ENCODE measurements at regions not wholly inside any gene's neighbourhood (a gene's known extent, or its start where the extent isn't known, plus 50 kb on each side); places are given as distances from the start of the nearest gene placed in this dataset.
A peak's percentile ranks its signal among the peaks of the same experiment; 100 is the strongest.

GRCh38 chr4:102416765-102417164 lies 71.5 kb upstream of the SLC39A8 start:
- no peaks in the 10 kb centered on the region for H3K36me3 ChIP-seq (ENCODE audit: insufficient read depth, low read length)
- no peaks in the 10 kb centered on the region for H3K9me3 ChIP-seq (ENCODE audit: low read depth, low read length)
- no peak for TF ChIP-seq FOXP2 (optimal IDR thresholded peaks at IDR 0.05; ENCODE audit: control extremely low read depth, extremely low read length, insufficient read depth)
- H3K9ac ChIP-seq (ENCODE audit: insufficient read length), result no peak overlapping the region
- no peak overlapping the region for H3K27ac ChIP-seq
- no peak overlapping the region for H3K4me3 ChIP-seq
- DNase-seq (ENCODE audit: low read depth, low spot score), result no peak

- H3K27ac ChIP-seq, result no peak overlapping the region
- H3K36me3 ChIP-seq (ENCODE audit: insufficient read depth, low read length), result no peaks in the 10 kb centered on the region
- H3K9me3 ChIP-seq (ENCODE audit: low read depth, low read length), result no peaks in the 10 kb centered on the region
- no peak overlapping the region for H3K4me3 ChIP-seq
- TF ChIP-seq POLR2AphosphoS5 (IDR thresholded peaks at IDR 0.05; ENCODE audit: borderline replicate concordance, low read depth, low read length) (peak; percentile 37; the same call in 1 of the 2 replicates), FOXP2 (optimal IDR thresholded peaks at IDR 0.05; ENCODE audit: control extremely low read depth, extremely low read length, insufficient read depth) (no peak)
- H3K9ac ChIP-seq (ENCODE audit: insufficient read length), result no peak overlapping the region
- DNase-seq (ENCODE audit: low read depth, low spot score), result peak; percentile 72
Measured at GRCh38 chr4:102420563-102421398, 75.5 kb upstream of the SLC39A8 start.

GRCh38 chr4:102422843-102423242 lies 77.6 kb upstream of the SLC39A8 start:
- no peak overlapping the region for H3K27ac ChIP-seq
- TF ChIP-seq FOXP2 (optimal IDR thresholded peaks at IDR 0.05; ENCODE audit: control extremely low read depth, extremely low read length, insufficient read depth) (no peak), EZH2 (IDR thresholded peaks at IDR 0.05) (no peak), POLR2AphosphoS5 (IDR thresholded peaks at IDR 0.05; ENCODE audit: borderline replicate concordance, low read depth, low read length) (no peak)

GRCh38 chr4:102423375-102423774 lies 77.8 kb upstream of the NFKB1 start:
- TF ChIP-seq FOXP2 (optimal IDR thresholded peaks at IDR 0.05; ENCODE audit: control extremely low read depth, extremely low read length, insufficient read depth) (no peak), EZH2 (IDR thresholded peaks at IDR 0.05) (no peak), POLR2AphosphoS5 (IDR thresholded peaks at IDR 0.05; ENCODE audit: borderline replicate concordance, low read depth, low read length) (no peak)
- no peak for DNase-seq (ENCODE audit: low read depth, low spot score)
- no peaks in the 10 kb centered on the region for H3K9me3 ChIP-seq (ENCODE audit: low read depth, low read length)
- H3K27ac ChIP-seq, result no peak overlapping the region
- H3K36me3 ChIP-seq (ENCODE audit: insufficient read depth, low read length), result no peaks in the 10 kb centered on the region
- no peak overlapping the region for H3K4me3 ChIP-seq
- H3K9ac ChIP-seq (ENCODE audit: insufficient read length), result no peak overlapping the region

More at GRCh38 chr4:102422843-102423242, 77.6 kb upstream of the SLC39A8 start:
- Histone ChIP-seq H3K36me3 (ENCODE audit: insufficient read depth, low read length) (no peaks in the 10 kb centered on the region), H3K9me3 (ENCODE audit: low read depth, low read length) (no peaks in the 10 kb centered on the region), H3K4me3 (no peak overlapping the region), H3K9ac (ENCODE audit: insufficient read length) (no peak overlapping the region)
- no peak for DNase-seq (ENCODE audit: low read depth, low spot score)

- no peak for DNase-seq (ENCODE audit: low read depth, low spot score)
- Histone ChIP-seq H3K4me3 (no peak overlapping the region), H3K9me3 (ENCODE audit: low read depth, low read length) (no peaks in the 10 kb centered on the region), H3K36me3 (ENCODE audit: insufficient read depth, low read length) (no peaks in the 10 kb centered on the region), H3K27ac (no peak overlapping the region), H3K9ac (ENCODE audit: insufficient read length) (no peak overlapping the region)
- TF ChIP-seq FOXP2 (optimal IDR thresholded peaks at IDR 0.05; ENCODE audit: control extremely low read depth, extremely low read length, insufficient read depth), result no peak
- TF ChIP-seq POLR2AphosphoS5 (IDR thresholded peaks at IDR 0.05; ENCODE audit: borderline replicate concordance, low read depth, low read length), result no peak
- no peak for TF ChIP-seq EZH2 (IDR thresholded peaks at IDR 0.05)
Measured at GRCh38 chr4:102427371-102427998, 73.7 kb upstream of the NFKB1 start.

- DNase-seq (ENCODE audit: low read depth, low spot score), result no peak
- H3K27ac ChIP-seq, result no peak overlapping the region
- TF ChIP-seq EZH2 (IDR thresholded peaks at IDR 0.05) (no peak), POLR2AphosphoS5 (IDR thresholded peaks at IDR 0.05; ENCODE audit: borderline replicate concordance, low read depth, low read length) (no peak), FOXP2 (optimal IDR thresholded peaks at IDR 0.05; ENCODE audit: control extremely low read depth, extremely low read length, insufficient read depth) (no peak)
Measured at GRCh38 chr4:102428122-102428521, 73.0 kb upstream of the NFKB1 start.

GRCh38 chr4:102429553-102429952 lies 71.6 kb upstream of the NFKB1 start:
- no peak overlapping the region for H3K4me3 ChIP-seq
- H3K27ac ChIP-seq, result no peak overlapping the region
- H3K36me3 ChIP-seq (ENCODE audit: insufficient read depth, low read length), result no peaks in the 10 kb centered on the region
- H3K9ac ChIP-seq (ENCODE audit: insufficient read length), result no peak overlapping the region
- H3K9me3 ChIP-seq (ENCODE audit: low read depth, low read length), result no peaks in the 10 kb centered on the region
- no peak for DNase-seq (ENCODE audit: low read depth, low spot score)
- TF ChIP-seq FOXP2 (optimal IDR thresholded peaks at IDR 0.05; ENCODE audit: control extremely low read depth, extremely low read length, insufficient read depth), result no peak

More at GRCh38 chr4:102428122-102428521, 73.0 kb upstream of the NFKB1 start:
- Histone ChIP-seq H3K4me3 (no peak overlapping the region), H3K9ac (ENCODE audit: insufficient read length) (no peak overlapping the region), H3K36me3 (ENCODE audit: insufficient read depth, low read length) (no peaks in the 10 kb centered on the region), H3K9me3 (ENCODE audit: low read depth, low read length) (no peaks in the 10 kb centered on the region)

GRCh38 chr4:102430461-102430910 lies 70.7 kb upstream of the NFKB1 start:
- H3K4me3 ChIP-seq, result peak overlapping the region; percentile 86
- no peak for DNase-seq (ENCODE audit: low read depth, low spot score)
- peak overlapping the region; percentile 93 for H3K9ac ChIP-seq (ENCODE audit: insufficient read length)
- TF ChIP-seq EZH2 (IDR thresholded peaks at IDR 0.05), result no peak
- TF ChIP-seq FOXP2 (optimal IDR thresholded peaks at IDR 0.05; ENCODE audit: control extremely low read depth, extremely low read length, insufficient read depth), result no peak
- no peak for TF ChIP-seq POLR2AphosphoS5 (IDR thresholded peaks at IDR 0.05; ENCODE audit: borderline replicate concordance, low read depth, low read length)
- no peaks in the 10 kb centered on the region for H3K36me3 ChIP-seq (ENCODE audit: insufficient read depth, low read length)
- peaks cover 5% of the 10 kb centered on the region for H3K9me3 ChIP-seq (ENCODE audit: low read depth, low read length)
- peak overlapping the region; percentile 84 for H3K27ac ChIP-seq

Data from SK-N-MC (cell line).